LHCN-M2 (cell line): ENCODE measurements at regions not wholly inside any gene's neighbourhood (a gene's known extent, or its start where the extent isn't known, plus 50 kb on each side); places are given as distances from the start of the nearest gene placed in this dataset.

ENCODE experiments used
- DNase-seq: peaks from one replicate; pipeline ENCODE4 v3.0.0-alpha.2; 2012; ENCODE audit warnings: low read depth

GRCh38 chr5:28216939-28217360, 1178.6 kb upstream of the CDH9 start:
- DNase-seq = no peak

GRCh38 chr5:28215091-28215490, 1176.7 kb upstream of the CDH9 start:
- no peak for DNase-seq

GRCh38 chr5:28214292-28214691, 1175.9 kb upstream of the CDH9 start:
- DNase-seq = no peak

- no peak for DNase-seq
These were observed 1170.0 kb upstream of the CDH9 start for GRCh38 chr5:28208356-28208755.

- no peak for DNase-seq
These were observed 1151.6 kb upstream of the CDH9 start for GRCh38 chr5:28190011-28190410.

GRCh38 chr5:28174691-28175090, 1136.3 kb upstream of the CDH9 start:
- DNase-seq = no peak

- peak; percentile 18 for DNase-seq
These were observed 1126.7 kb upstream of the CDH9 start for GRCh38 chr5:28165096-28165495.

- no peak for DNase-seq
These were observed 1126.2 kb upstream of the CDH9 start for GRCh38 chr5:28164568-28164967.

- DNase-seq = peak; percentile 1
These were observed 1118.6 kb upstream of the CDH9 start for GRCh38 chr5:28156981-28157380.

GRCh38 chr5:28143519-28143918, 1105.1 kb upstream of the CDH9 start:
- no peak for DNase-seq

- no peak for DNase-seq
These were observed 1093.8 kb upstream of the CDH9 start for GRCh38 chr5:28132151-28132550.

- DNase-seq = peak; percentile 2
These were observed 1079.3 kb upstream of the CDH9 start for GRCh38 chr5:28117691-28118090.

GRCh38 chr5:28117273-28117672, 1078.9 kb upstream of the CDH9 start:
- no peak for DNase-seq

GRCh38 chr5:28110781-28111180, 1072.4 kb upstream of the CDH9 start:
- no peak for DNase-seq

GRCh38 chr5:28104080-28104479, 1065.7 kb upstream of the CDH9 start:
- no peak for DNase-seq

GRCh38 chr5:28084069-28084468, 1045.7 kb upstream of the CDH9 start:
- no peak for DNase-seq

- DNase-seq = no peak
These were observed 1044.2 kb upstream of the CDH9 start for GRCh38 chr5:28082610-28083009.

- no peak for DNase-seq
These were observed 1039.2 kb upstream of the CDH9 start for GRCh38 chr5:28077291-28078240.

- no peak for DNase-seq
These were observed 1028.5 kb upstream of the CDH9 start for GRCh38 chr5:28066856-28067255.

- DNase-seq = no peak
These were observed 1027.3 kb upstream of the CDH9 start for GRCh38 chr5:28065656-28066055.

GRCh38 chr5:28046596-28046995, 1008.2 kb upstream of the CDH9 start:
- DNase-seq = no peak

GRCh38 chr5:28027851-28028250, 989.5 kb upstream of the CDH9 start:
- DNase-seq = no peak

GRCh38 chr5:28017178-28017577, 978.8 kb upstream of the CDH9 start:
- no peak for DNase-seq
